HG02840 (cell line): ENCODE measurements at regions not wholly inside any gene's neighbourhood (a gene's known extent, or its start where the extent isn't known, plus 50 kb on each side); places are given as distances from the start of the nearest gene placed in this dataset.
A peak's percentile ranks its signal among the peaks of the same experiment; 100 is the strongest.

Experiments used
- ATAC-seq: cut with Tn5 transposase; IDR thresholded peaks from one replicate; pipeline ENCODE4 v1.9.1; 2021; ENCODE audit warnings: mild to moderate bottlenecking, moderate library complexity, moderate number of reproducible peaks; ENCODE audit not compliant: unreplicated experiment, low FRiP score

DNA sequence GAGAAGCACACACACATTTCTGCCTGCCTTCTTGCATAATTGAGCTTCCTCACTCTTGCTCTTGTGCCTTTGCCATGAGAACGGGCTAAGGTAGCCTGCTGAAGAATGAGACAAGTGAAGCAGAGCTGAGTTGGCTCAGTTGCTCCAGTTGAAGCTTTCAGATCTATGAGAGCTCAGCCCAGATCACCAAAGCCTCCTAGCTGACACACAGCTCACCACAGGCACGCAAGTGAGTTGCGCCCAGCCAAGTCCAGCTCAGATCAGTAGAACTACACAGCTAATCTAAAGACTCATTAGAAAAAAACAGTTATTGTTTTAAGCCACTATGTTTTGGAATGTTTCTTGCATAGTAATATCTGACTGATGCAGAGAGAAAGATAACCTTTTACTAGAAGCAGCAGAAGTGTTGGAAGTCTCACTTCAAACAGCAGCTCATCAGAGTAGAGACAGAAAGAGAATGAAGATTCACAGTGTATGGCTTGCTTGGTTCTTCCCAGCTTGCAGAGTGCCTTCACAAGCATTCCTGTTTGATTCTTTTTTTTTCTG lies 362.4 kb downstream of the MID1IP1 start:
- ATAC-seq, result no peak

DNA sequence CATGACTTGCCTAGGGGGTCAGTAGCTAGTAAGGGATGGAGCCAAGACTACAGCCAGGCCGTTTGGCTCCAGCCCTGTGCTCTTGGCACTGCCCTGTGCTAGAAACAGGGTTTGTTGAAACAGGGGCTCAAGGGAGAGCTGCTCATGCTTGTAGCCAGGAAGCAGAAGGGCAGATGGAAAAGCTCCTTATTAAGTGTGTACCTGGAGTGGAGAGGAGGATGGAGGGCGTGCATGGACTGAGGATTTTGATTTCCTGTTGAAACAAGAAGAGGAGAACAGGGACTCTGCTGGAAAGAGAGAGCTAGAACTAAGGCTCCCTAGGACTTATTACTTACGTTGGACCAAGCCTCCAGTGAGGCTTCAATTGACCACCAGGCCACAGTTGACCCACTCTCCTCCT lies 363.0 kb downstream of the MID1IP1 start:
- no peak for ATAC-seq

- ATAC-seq, result no peak
Observed at GRCh38 chrX:39165185-39165584, 363.9 kb downstream of the MID1IP1 start.

GRCh38 chrX:39165773-39166172 lies 364.5 kb downstream of the MID1IP1 start:
- no peak for ATAC-seq

- ATAC-seq, result no peak
Observed at GRCh38 chrX:39167791-39168190, 366.5 kb downstream of the MID1IP1 start.

DNA sequence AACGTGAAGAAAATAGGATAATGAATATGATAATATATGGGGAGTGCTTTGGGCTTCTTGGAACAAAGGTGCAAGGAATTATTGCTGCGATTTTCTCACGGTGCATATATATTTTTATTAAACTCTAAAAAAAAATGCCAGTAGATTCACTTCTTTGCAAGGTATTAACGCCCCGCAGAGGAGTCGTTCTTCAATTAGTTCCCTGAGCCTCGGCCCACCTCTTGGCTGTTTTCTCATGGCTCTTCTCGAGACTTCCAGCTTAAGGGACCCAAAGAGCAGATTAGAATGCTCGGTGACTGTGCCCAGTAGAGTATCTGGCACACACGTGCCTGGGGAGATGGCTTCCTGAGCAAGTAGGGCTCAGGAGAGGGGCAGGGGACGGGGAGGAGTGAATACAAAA lies 367.4 kb downstream of the MID1IP1 start:
- no peak for ATAC-seq

DNA sequence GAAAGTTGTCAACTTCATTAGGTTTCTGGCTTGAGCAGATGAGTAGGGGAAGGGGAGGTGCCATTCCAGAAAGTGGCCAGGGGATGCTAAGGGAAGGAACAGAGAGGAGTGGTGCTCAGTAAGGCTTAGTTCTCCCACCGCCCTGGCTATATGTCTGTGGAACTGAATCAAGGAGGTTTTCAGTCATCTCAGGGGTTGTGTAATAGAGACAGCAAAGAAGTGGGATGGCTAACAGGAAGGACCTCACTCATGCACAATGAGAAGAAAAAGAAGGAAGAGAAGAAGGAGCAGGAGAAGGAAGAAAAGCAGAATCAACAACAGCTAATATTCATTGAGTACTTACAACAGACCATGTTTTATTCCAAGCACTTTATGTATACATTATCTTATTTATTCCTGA lies 368.7 kb downstream of the MID1IP1 start:
- ATAC-seq, result no peak

GRCh38 chrX:39170464-39170863 lies 369.2 kb downstream of the MID1IP1 start:
- ATAC-seq, result no peak

- ATAC-seq, result no peak
Observed at GRCh38 chrX:39171686-39172085, 370.4 kb downstream of the MID1IP1 start.

- no peak for ATAC-seq
Observed at GRCh38 chrX:39174241-39174771, 373.0 kb downstream of the MID1IP1 start.

DNA sequence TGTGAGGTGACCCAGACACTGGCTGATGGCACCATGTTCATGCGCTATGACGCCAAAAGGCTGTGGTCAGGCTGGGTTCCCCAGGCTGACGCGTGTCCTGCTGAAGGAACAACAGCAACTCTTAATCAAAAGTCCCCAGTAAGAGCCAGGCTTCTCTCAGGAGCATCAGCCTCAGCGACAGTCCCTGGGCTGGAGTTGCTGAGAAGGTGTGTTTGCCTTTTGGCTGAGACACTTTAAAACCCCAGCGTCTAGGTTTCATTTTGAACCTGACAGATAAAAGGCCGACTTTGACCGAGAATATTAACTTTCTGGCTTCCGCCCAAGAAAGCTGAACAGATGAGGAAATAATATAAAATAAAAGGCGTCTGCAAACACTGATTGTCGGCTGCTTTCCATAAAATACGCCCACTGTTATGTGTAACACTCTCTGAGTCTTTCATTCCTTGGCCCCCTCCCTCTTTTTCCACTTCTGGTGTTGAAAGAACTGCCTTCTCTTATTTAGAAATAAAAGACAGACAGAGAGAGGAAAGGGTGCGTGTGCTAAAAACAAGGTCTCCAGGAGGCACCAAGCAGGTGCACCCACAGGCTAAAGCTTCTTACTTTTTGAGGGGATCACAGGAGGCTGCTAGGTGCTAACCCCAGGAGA lies 373.6 kb downstream of the MID1IP1 start:
- no peak for ATAC-seq

DNA sequence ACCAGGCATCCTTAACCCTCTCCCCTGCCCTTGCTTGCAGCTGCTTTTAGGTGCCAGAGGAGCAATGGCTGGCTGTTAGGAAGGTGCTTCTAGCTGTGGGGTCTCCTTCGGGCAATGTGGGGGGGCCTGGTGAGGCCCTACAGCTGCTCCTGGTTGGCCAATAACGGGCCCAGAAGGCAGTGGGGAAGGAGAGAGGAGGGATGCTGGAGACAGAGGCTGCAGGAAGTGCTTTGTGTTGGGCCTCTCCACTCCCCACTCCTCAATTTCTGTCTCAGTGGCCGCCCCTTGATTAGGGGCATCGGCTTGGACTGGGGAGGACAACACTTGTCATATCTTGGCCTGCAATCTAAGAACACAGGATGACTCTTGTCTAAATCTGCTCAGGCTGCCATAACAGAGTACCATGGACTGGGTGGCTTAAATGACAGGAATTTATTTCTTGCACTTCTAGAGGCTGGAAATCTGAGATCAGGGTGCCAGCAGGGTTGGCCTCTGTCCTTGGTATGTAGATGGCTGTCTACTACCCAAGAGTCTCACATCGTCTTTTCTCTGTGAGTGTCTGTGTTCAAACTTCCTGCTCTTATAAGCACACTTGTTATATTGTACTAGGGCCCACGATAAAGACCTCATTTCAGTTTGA lies 374.3 kb downstream of the MID1IP1 start:
- ATAC-seq, result no peak

- no peak for ATAC-seq
Observed at GRCh38 chrX:39176105-39176504, 374.8 kb downstream of the MID1IP1 start.

DNA sequence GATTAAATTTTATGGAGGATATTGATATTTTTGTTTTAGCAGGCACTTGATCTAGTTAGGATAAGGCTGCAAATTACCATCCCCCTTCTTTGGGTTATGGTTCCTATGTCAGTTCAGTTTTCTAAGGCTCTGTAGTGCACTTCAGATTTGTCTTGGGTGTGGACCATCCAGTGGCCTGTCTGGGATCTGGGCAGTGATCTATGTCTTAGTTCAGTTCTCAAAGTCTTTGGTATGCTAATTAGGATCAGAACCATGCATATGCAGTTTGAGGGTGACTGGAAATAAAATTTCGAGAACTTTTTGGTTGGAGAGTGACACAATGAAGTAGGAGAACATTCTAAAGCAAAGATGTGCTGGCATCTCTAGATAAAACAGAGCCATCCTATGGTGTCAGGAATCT lies 388.2 kb downstream of the MID1IP1 start:
- no peak for ATAC-seq

DNA sequence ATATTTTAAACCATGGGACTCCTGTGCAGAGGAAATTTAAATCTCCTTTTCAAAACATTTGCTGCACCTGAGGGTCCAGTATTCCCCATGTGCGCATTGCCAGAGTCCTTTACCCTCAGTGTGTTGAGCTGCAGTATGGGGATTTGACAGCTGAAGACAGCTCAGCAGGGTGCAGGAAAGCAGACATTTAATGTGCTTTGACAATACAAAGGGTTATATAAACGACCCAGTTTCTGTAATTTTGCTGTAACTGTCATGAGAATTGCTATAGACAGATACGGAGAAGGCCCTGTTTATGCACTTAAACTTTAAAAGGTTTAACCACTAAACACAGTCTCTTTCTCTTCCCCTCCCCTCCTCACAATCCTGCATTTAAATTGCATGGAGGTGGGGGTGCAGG lies 393.4 kb downstream of the MID1IP1 start:
- no peak for ATAC-seq

DNA sequence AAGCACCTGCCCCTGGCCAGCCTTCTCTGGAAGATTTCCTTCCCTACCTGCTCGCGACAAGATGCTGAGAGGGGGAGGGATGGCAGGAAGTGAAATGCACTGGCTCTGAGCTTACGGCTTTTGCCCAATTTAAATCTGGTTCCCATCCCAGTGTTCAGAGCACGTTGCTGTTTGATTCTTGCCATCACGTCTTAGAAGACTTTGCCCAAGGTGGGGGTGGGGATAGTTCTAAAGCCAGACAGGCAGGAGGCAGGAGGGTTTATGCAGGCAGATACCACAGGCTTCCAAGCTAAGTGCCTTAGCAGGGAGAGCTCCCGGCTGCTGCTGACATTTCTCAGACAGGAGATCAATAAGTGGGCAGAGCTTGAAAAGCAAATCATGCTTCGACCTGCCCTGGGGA lies 393.9 kb downstream of the MID1IP1 start:
- ATAC-seq, result no peak

GRCh38 chrX:39196192-39197102 lies 395.2 kb downstream of the MID1IP1 start:
- peak; percentile 95 for ATAC-seq

DNA sequence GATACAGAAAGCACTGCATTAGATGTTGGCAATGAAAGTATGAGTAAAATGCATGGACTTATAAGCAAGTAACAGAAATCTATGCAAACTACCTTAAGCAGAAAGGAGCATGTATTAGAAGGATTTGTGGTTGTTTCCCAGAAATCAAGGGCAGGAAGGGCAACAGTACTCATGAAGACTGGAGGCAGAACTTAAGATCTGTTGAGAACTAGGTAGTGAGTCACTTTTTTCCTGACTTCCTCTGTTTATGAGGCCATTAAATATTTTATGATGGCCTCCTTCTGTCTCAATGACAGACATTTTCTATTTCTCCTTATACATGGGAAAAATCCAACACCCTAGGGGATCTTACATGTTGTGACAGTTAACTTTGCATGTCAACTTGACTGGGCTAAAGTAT lies 398.2 kb downstream of the MID1IP1 start:
- no peak for ATAC-seq

DNA sequence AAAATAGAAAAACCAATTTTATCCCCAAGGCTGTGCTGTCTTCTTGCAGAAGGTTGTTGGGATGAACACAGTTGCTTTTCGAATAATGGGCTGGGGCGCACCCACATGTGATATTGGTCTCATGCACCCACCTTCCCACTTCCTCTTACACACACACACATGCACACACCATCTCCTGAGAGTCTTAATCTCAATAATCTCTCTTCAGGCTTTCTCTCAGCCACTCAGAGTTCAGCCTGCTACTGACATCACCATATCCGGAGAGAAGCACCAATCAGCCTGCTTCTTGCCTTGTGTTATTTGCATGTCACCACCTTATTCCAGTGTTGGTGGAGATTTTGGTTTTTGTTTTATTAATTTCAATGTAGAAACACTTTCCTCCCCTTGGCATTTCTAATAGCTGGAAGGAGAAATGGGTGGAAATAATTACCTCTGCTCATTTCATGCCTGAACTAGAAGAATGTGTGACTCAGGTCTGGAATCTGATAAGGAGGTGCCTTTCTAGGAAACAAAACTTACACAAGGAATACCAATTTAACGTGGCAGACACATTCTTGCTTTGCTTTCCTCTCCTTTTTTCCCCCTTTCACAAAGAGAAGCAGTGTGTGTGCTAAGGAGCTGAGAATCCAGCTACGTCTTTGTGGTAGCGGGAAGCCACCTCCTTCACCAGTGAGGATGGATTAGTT lies 400.2 kb downstream of the MID1IP1 start:
- ATAC-seq, result no peak

- ATAC-seq, result no peak
Observed at GRCh38 chrX:39202641-39203040, 401.4 kb downstream of the MID1IP1 start.
